ENCODE measurements at regions not wholly inside any gene's neighbourhood (a gene's known extent, or its start where the extent isn't known, plus 50 kb on each side); places are given as distances from the start of the nearest gene placed in this dataset.

DNA sequence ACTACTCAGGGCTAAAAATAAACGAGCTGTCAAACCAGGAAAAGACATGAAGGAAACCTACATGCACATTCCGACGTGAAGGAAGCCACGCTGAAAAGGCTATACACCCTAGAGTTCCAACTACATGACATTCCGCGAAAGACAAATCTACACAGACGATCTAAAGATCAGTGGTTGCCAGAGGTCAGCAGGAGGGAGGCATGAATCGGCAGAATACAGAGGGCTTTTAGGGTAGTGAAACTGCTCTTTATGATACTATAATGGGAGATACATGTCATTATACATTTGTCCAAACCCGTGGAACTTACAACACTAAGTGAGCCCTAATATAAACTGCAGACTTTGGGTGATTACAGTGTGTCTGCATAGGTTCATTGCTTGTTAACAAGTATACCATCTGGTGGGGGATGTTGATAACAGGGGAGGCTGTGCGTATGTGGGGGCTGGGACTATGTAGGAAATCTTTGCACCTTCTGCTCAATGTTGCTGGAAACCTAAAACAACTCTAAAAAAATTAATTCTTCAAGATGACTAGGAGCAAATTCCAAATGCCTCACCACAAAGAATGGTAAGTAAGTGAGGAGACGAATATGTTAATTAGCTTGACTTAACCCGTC is 132.2 kb upstream of the CDH4 start:
- TF ChIP-seq CTCF (IDR thresholded peaks at IDR 0.05; ENCODE audit: insufficient read depth, low read length): no peak
- no peak for TF ChIP-seq SPI1 (IDR thresholded peaks at IDR 0.05; ENCODE audit: borderline replicate concordance, low read depth)
- no peak for TF ChIP-seq POLR2AphosphoS5 (IDR thresholded peaks at IDR 0.05; ENCODE audit: low read depth)

Measured in HL-60 (cell line).